ENCODE measurements at regions not wholly inside any gene's neighbourhood (a gene's known extent, or its start where the extent isn't known, plus 50 kb on each side); places are given as distances from the start of the nearest gene placed in this dataset.

DNA sequence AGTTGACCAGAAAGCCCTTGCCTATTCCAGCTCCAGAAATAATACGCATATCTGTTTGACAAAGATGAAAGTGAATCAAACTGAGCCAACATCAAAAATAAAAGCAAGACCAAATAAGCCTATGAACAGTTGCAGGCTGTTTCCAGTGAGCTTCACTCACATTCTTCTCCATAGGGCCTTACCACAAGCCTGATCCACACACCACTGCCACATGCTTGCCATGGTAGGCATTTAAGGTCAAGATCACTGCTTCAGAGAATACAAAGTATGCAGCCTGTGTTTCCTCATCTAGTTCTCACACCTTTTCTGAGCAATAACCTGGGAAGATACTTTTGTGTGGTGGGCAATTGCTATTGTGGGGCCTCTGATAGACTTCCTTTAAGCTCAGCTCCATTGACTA, 1060.2 kb downstream of the CDH11 start:
- H3K9me3 ChIP-seq (ENCODE audit: low read depth, low read length), result no peaks in the 10 kb centered on the region
- DNase-seq (ENCODE audit: insufficient read length, low spot score, missing footprints), result no peak
- no peaks in the 10 kb centered on the region for H3K27me3 ChIP-seq (ENCODE audit: insufficient read depth, low read length)
- no peaks in the 10 kb centered on the region for H3K36me3 ChIP-seq (ENCODE audit: insufficient read depth, low read length)
- H3K79me2 ChIP-seq (ENCODE audit: insufficient read depth, low read length), result no peaks in the 10 kb centered on the region
- peak overlapping the region; percentile 10 for H2AFZ ChIP-seq (ENCODE audit: low read length)
- no peak overlapping the region for H3K27ac ChIP-seq (ENCODE audit: low read depth, low read length)
- no peaks in the 10 kb centered on the region for H3K4me1 ChIP-seq (ENCODE audit: insufficient read depth, low read length)
- H3K4me2 ChIP-seq (ENCODE audit: insufficient read depth, low read length), result no peak overlapping the region
- H3K4me3 ChIP-seq (ENCODE audit: insufficient read depth, low read length), result no peak overlapping the region
- no peak for TF ChIP-seq CTCF (IDR thresholded peaks at IDR 0.05; ENCODE audit: extremely low read depth, low read depth, low read length)
- H4K20me1 ChIP-seq (ENCODE audit: insufficient read depth, low read length), result no peaks in the 10 kb centered on the region

DNA sequence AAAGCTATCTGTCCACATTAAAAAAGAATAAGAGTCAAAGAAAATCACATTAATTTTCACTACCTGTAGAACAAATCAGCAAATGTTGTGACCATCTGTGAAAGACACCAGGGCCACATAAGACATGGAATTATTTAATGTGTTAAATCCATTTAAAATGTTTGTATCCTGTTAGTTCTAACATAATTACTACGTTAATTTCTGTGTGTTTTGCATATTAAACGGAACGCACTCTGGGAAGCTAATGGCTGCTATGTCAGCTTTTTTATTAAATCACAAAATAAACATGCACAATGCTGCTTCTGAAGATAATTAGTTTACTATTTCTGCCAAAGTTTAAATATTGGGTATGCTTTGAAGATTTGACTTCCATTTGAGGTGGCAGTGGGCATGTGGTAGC, 1061.2 kb downstream of the CDH11 start:
- Histone ChIP-seq H3K36me3 (ENCODE audit: insufficient read depth, low read length) (no peaks in the 10 kb centered on the region), H3K27me3 (ENCODE audit: insufficient read depth, low read length) (no peaks in the 10 kb centered on the region), H2AFZ (ENCODE audit: low read length) (no peak overlapping the region), H4K20me1 (ENCODE audit: insufficient read depth, low read length) (no peaks in the 10 kb centered on the region), H3K9me3 (ENCODE audit: low read depth, low read length) (no peaks in the 10 kb centered on the region), H3K27ac (ENCODE audit: low read depth, low read length) (no peak overlapping the region), H3K4me3 (ENCODE audit: insufficient read depth, low read length) (no peak overlapping the region), H3K4me2 (ENCODE audit: insufficient read depth, low read length) (no peak overlapping the region), H3K79me2 (ENCODE audit: insufficient read depth, low read length) (no peaks in the 10 kb centered on the region), H3K4me1 (ENCODE audit: insufficient read depth, low read length) (no peaks in the 10 kb centered on the region)
- no peak for DNase-seq (ENCODE audit: insufficient read length, low spot score, missing footprints)
- TF ChIP-seq CTCF (IDR thresholded peaks at IDR 0.05; ENCODE audit: extremely low read depth, low read depth, low read length), result no peak

DNA sequence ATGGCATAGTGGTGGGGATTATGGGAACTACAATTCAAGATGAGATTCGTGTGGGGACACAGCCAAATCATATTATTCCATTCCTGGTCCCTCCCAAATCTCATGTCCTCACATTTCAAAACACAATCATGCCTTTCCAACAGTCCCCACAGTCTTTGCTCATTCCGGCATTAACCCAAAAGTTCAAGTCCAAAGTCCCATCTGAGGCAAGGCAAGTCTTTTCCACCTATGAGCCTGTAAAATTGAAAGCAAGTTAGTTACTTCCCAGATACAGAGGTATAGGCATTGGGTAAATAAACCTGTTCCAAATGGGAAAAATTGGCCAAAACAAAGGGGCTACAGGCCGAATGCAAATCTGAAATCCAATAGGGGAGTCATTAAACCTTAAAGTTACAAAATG, 1063.2 kb downstream of the CDH11 start:
- no peaks in the 10 kb centered on the region for H3K9me3 ChIP-seq (ENCODE audit: low read depth, low read length)
- no peaks in the 10 kb centered on the region for H4K20me1 ChIP-seq (ENCODE audit: insufficient read depth, low read length)
- no peaks in the 10 kb centered on the region for H3K4me1 ChIP-seq (ENCODE audit: insufficient read depth, low read length)
- no peak for TF ChIP-seq CTCF (IDR thresholded peaks at IDR 0.05; ENCODE audit: extremely low read depth, low read depth, low read length)
- H3K79me2 ChIP-seq (ENCODE audit: insufficient read depth, low read length), result no peaks in the 10 kb centered on the region
- no peak overlapping the region for H3K27ac ChIP-seq (ENCODE audit: low read depth, low read length)
- H3K4me3 ChIP-seq (ENCODE audit: insufficient read depth, low read length), result no peak overlapping the region
- DNase-seq (ENCODE audit: insufficient read length, low spot score, missing footprints), result no peak
- no peak overlapping the region for H3K4me2 ChIP-seq (ENCODE audit: insufficient read depth, low read length)
- H3K36me3 ChIP-seq (ENCODE audit: insufficient read depth, low read length), result no peaks in the 10 kb centered on the region
- no peak overlapping the region for H2AFZ ChIP-seq (ENCODE audit: low read length)
- H3K27me3 ChIP-seq (ENCODE audit: insufficient read depth, low read length), result no peaks in the 10 kb centered on the region

- Histone ChIP-seq H3K36me3 (ENCODE audit: insufficient read depth, low read length) (no peaks in the 10 kb centered on the region), H3K4me3 (ENCODE audit: insufficient read depth, low read length) (no peak overlapping the region), H3K27ac (ENCODE audit: low read depth, low read length) (no peak overlapping the region), H4K20me1 (ENCODE audit: insufficient read depth, low read length) (no peaks in the 10 kb centered on the region), H3K4me1 (ENCODE audit: insufficient read depth, low read length) (no peaks in the 10 kb centered on the region), H2AFZ (ENCODE audit: low read length) (no peak overlapping the region), H3K4me2 (ENCODE audit: insufficient read depth, low read length) (no peak overlapping the region), H3K9me3 (ENCODE audit: low read depth, low read length) (no peaks in the 10 kb centered on the region), H3K27me3 (ENCODE audit: insufficient read depth, low read length) (no peaks in the 10 kb centered on the region), H3K79me2 (ENCODE audit: insufficient read depth, low read length) (no peaks in the 10 kb centered on the region)
- TF ChIP-seq CTCF (IDR thresholded peaks at IDR 0.05; ENCODE audit: extremely low read depth, low read depth, low read length), result peak; percentile 48
- no peak for DNase-seq (ENCODE audit: insufficient read length, low spot score, missing footprints)
These were observed 1070.0 kb downstream of the CDH11 start for GRCh38 chr16:64051824-64052223.

All from osteoblast (primary cell).